ENCODE measurements at regions not wholly inside any gene's neighbourhood (a gene's known extent, or its start where the extent isn't known, plus 50 kb on each side); places are given as distances from the start of the nearest gene placed in this dataset.

GRCh38 chr9:11025775-11026174, 413.0 kb upstream of the PTPRD start:
- H3K27me3 Mint-ChIP-seq (ENCODE audit: low read depth) = peaks cover 5% of the 10 kb centered on the region
- no peak for DNase-seq (ENCODE audit: low spot score)
- H3K4me1 Mint-ChIP-seq (ENCODE audit: low read depth) = peaks cover 7% of the 10 kb centered on the region
- H3K4me3 Mint-ChIP-seq (ENCODE audit: unreplicated experiment) = no peak overlapping the region
- H3K27ac Mint-ChIP-seq (ENCODE audit: unreplicated experiment) = no peak overlapping the region
- no peaks in the 10 kb centered on the region for H3K36me3 Mint-ChIP-seq (ENCODE audit: low read depth)
- H3K9me3 Mint-ChIP-seq (ENCODE audit: low read depth) = peaks cover 5% of the 10 kb centered on the region
- no peak for TF ChIP-seq CTCF (IDR thresholded peaks at IDR 0.05)

GRCh38 chr9:11038366-11038765, 425.6 kb upstream of the PTPRD start:
- no peak overlapping the region for H3K27ac Mint-ChIP-seq (ENCODE audit: unreplicated experiment)

GRCh38 chr9:11039006-11039405, 426.2 kb upstream of the PTPRD start:
- Mint-ChIP-seq H3K27ac (ENCODE audit: unreplicated experiment) (no peak overlapping the region), H3K36me3 (ENCODE audit: low read depth) (no peaks in the 10 kb centered on the region), H3K4me3 (ENCODE audit: unreplicated experiment) (no peak overlapping the region), H3K4me1 (ENCODE audit: low read depth) (no peaks in the 10 kb centered on the region), H3K27me3 (ENCODE audit: low read depth) (peaks cover 7% of the 10 kb centered on the region), H3K9me3 (ENCODE audit: low read depth) (no peaks in the 10 kb centered on the region)
- DNase-seq (ENCODE audit: low spot score) = no peak
- TF ChIP-seq CTCF (IDR thresholded peaks at IDR 0.05) = no peak

More at GRCh38 chr9:11038366-11038765, 425.6 kb upstream of the PTPRD start:
- DNase-seq (ENCODE audit: low spot score) = no peak
- H3K27me3 Mint-ChIP-seq (ENCODE audit: low read depth) = peaks cover 7% of the 10 kb centered on the region
- no peak overlapping the region for H3K4me3 Mint-ChIP-seq (ENCODE audit: unreplicated experiment)
- H3K4me1 Mint-ChIP-seq (ENCODE audit: low read depth) = no peaks in the 10 kb centered on the region
- H3K9me3 Mint-ChIP-seq (ENCODE audit: low read depth) = no peaks in the 10 kb centered on the region
- no peaks in the 10 kb centered on the region for H3K36me3 Mint-ChIP-seq (ENCODE audit: low read depth)
- TF ChIP-seq CTCF (IDR thresholded peaks at IDR 0.05) = no peak

GRCh38 chr9:11045589-11045988, 432.8 kb upstream of the PTPRD start:
- Mint-ChIP-seq H3K4me3 (ENCODE audit: unreplicated experiment) (no peak overlapping the region), H3K27me3 (ENCODE audit: low read depth) (peaks cover 11% of the 10 kb centered on the region), H3K27ac (ENCODE audit: unreplicated experiment) (no peak overlapping the region), H3K9me3 (ENCODE audit: low read depth) (no peaks in the 10 kb centered on the region), H3K36me3 (ENCODE audit: low read depth) (no peaks in the 10 kb centered on the region), H3K4me1 (ENCODE audit: low read depth) (no peaks in the 10 kb centered on the region)
- no peak for TF ChIP-seq CTCF (IDR thresholded peaks at IDR 0.05)
- no peak for DNase-seq (ENCODE audit: low spot score)

- Mint-ChIP-seq H3K27ac (ENCODE audit: unreplicated experiment) (no peak overlapping the region), H3K4me3 (ENCODE audit: unreplicated experiment) (no peak overlapping the region), H3K4me1 (ENCODE audit: low read depth) (no peaks in the 10 kb centered on the region), H3K36me3 (ENCODE audit: low read depth) (no peaks in the 10 kb centered on the region), H3K9me3 (ENCODE audit: low read depth) (peaks cover 3% of the 10 kb centered on the region), H3K27me3 (ENCODE audit: low read depth) (peaks cover 5% of the 10 kb centered on the region)
- no peak for DNase-seq (ENCODE audit: low spot score)
- TF ChIP-seq CTCF (IDR thresholded peaks at IDR 0.05) = no peak
Observed at GRCh38 chr9:11063263-11063662, 450.5 kb upstream of the PTPRD start.

Data from chondrocyte (in vitro differentiated cells).